RWPE2 (cell line): ENCODE measurements at regions not wholly inside any gene's neighbourhood (a gene's known extent, or its start where the extent isn't known, plus 50 kb on each side); places are given as distances from the start of the nearest gene placed in this dataset.

Experiments
- ATAC-seq: fragments of 200-7000 bp; cut with Tn5 transposase; 3 replicates; pipeline ENCODE4 v1.9.1; 2021; ENCODE audit warnings: low read depth
- DNase-seq: peaks from one replicate; pipeline ENCODE4 v3.0.0-alpha.2; 2020; ENCODE audit warnings: low spot score
- H3K27ac ChIP-seq: fragments of 450-650 bp; 2 replicates; pipeline ENCODE4 v1.5.1; 2017; ENCODE audit warnings: mild to moderate bottlenecking; ENCODE audit not compliant: poor library complexity, severe bottlenecking
- H3K27me3 ChIP-seq: fragments of 250-450 bp; sonication (Bioruptor Pico); 2 replicates; pipeline ENCODE4 v1.5.1; 2021; ENCODE audit warnings: mild to moderate bottlenecking, moderate library complexity; ENCODE audit not compliant: insufficient read depth, poor library complexity, severe bottlenecking
- H3K36me3 ChIP-seq: fragments of 250-450 bp; sonication (Bioruptor Pico); 2 replicates; pipeline ENCODE4 v1.5.1; 2020; ENCODE audit warnings: low read depth, mild to moderate bottlenecking, moderate library complexity
- H3K4me1 ChIP-seq: fragments of 250-450 bp; sonication (Bioruptor Pico); 2 replicates; pipeline ENCODE4 v1.5.1; 2021; ENCODE audit warnings: mild to moderate bottlenecking, moderate library complexity; ENCODE audit not compliant: insufficient read depth, poor library complexity, severe bottlenecking
- H3K4me3 ChIP-seq: fragments of 250-450 bp; sonication (Bioruptor Pico); 2 replicates; pipeline ENCODE4 v1.5.1; 2021; ENCODE audit warnings: mild to moderate bottlenecking, moderate library complexity; ENCODE audit not compliant: severe bottlenecking
- H3K9me3 ChIP-seq: fragments of 250-450 bp; sonication (Bioruptor Pico); 2 replicates; pipeline ENCODE4 v1.5.1; 2021; ENCODE audit warnings: mild to moderate bottlenecking, moderate library complexity; ENCODE audit not compliant: severe bottlenecking
- CTCF ChIP-seq: fragments of 450-650 bp; IDR thresholded peaks from one replicate; pipeline ENCODE4 v1.5.1; 2017; ENCODE audit warnings: mild to moderate bottlenecking, moderate library complexity; ENCODE audit not compliant: poor library complexity, severe bottlenecking

DNA sequence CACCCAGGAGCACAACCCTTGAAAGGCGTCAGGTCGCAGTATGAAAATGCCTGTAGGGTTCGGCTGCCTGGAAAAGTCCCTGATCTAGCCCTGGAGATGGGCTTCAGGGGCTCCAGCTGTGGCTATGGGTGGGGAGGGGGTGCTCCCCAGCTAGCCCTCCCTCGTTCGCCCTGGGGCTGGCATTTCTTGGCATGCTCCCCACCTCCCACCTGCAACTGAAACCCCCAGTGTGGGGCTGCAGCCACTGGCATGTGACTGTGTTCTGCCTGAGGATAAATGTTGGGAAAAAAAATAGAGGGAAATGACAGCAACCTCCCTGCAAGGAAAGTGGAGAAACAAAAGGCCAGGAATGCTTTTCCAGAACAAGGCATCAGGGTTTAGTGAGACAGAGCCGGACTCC lies 109.2 kb downstream of the COPS8 start:
- H3K9me3 ChIP-seq: no peaks in the 10 kb centered on the region
- no peak for TF ChIP-seq CTCF
- DNase-seq: no peak
- peaks cover 9% of the 10 kb centered on the region for H3K4me1 ChIP-seq
- H3K36me3 ChIP-seq: no peaks in the 10 kb centered on the region
- H3K27ac ChIP-seq: no peak overlapping the region
- no peak for ATAC-seq
- H3K4me3 ChIP-seq: no peak overlapping the region
- no peaks in the 10 kb centered on the region for H3K27me3 ChIP-seq

DNA sequence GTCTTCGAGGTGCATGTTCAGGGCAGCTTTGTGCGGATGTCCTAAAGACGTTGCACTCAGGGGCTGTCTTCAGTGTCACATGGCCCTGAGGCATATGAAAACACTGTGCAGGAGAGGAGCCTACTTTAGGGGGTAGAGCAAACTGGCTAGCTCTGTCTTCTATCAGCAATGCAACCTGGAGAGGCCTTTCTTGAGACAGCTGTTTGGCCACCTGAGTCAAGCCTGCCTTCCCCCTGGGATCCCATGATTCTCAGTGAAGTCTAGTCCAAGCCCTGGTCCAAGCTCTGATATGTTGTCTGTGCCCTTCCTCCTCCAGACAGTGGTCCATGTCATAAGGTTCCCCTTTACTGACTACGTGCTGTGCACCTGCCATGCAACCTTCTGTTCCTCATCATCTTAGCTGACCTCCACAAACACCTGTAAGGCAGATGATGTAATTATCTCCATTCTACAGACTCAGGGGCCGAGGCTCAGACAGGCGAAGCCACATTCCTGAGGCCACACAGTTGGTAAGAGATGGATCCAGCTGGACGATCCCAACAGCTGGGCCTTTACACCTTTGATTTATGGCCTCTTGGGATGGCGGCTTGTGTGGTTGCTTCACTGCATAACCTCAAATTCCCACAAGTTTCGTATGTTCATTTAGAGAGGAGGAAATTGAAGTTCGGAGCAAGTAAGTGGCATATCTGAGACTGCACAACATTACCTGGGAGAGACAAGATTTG lies 109.9 kb downstream of the COPS8 start:
- TF ChIP-seq CTCF: no peak
- no peak for DNase-seq
- H3K36me3 ChIP-seq: no peaks in the 10 kb centered on the region
- no peaks in the 10 kb centered on the region for H3K9me3 ChIP-seq
- ATAC-seq: no peak
- no peak overlapping the region for H3K4me3 ChIP-seq
- no peaks in the 10 kb centered on the region for H3K27me3 ChIP-seq
- peaks cover 9% of the 10 kb centered on the region for H3K4me1 ChIP-seq
- H3K27ac ChIP-seq: no peak overlapping the region

DNA sequence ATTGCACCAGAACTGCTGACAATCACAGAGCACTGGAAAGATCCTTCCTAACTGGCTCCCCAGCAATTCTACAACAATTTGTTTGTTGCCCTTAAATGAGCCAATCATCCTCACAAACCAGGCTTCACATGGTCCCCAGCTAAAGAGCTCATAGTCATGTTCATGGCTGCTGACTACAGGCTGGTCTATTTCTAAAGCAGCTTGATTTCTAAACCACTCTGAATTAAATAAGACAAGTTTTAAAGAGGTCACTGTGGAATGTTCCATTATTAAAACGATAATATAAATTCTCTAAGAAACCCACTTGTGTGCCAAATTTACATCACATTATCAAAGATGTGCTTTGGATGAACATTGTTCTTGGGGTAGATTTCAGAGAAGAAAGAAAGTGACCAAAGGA lies 110.7 kb downstream of the COPS8 start:
- peaks cover 9% of the 10 kb centered on the region for H3K4me1 ChIP-seq
- no peak for TF ChIP-seq CTCF
- H3K4me3 ChIP-seq: no peak overlapping the region
- H3K36me3 ChIP-seq: no peaks in the 10 kb centered on the region
- no peak overlapping the region for H3K27ac ChIP-seq
- ATAC-seq (no peak), DNase-seq (no peak)
- no peaks in the 10 kb centered on the region for H3K27me3 ChIP-seq
- no peaks in the 10 kb centered on the region for H3K9me3 ChIP-seq

DNA sequence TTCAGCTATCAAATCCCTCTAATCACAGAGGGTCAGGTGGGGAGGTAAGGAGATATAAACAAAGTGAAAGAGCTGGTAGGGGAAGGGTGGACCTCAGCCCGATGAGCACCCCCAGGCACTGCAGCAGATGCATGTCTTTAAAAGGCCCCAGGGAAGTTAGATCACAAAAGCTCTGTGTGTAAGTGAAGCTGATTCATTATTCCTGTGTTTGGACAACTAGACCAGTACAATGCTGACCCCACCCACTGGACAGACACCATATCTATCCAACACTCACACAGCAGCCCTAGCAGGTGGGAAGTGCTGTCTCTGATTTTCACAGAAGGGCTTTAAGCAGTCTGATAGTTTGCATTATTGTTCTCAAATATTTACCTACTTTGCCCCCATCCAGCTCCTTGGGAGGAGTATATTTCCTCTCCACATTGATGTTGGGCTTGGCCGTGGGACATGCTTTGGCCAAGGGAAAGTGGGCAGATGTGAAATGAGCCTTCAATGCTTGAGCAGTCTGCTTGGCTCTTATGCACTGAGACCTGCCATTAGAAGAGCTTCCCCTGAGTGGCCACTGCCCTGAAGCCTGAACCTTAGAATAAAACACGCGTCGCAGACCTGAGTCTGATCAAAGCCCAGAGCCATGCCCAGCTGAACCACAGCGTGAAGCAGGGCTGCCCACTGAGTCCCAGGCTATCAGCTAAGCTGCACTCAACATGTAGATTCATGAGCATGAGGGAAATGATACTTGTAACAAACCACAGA lies 111.4 kb downstream of the COPS8 start:
- no peaks in the 10 kb centered on the region for H3K36me3 ChIP-seq
- no peak overlapping the region for H3K4me3 ChIP-seq
- no peak for TF ChIP-seq CTCF
- no peak overlapping the region for H3K27ac ChIP-seq
- no peaks in the 10 kb centered on the region for H3K9me3 ChIP-seq
- H3K4me1 ChIP-seq: peaks cover 9% of the 10 kb centered on the region
- ATAC-seq: peak; percentile 93
- no peak for DNase-seq
- no peaks in the 10 kb centered on the region for H3K27me3 ChIP-seq
